HG03196 (cell line): ENCODE measurements at regions not wholly inside any gene's neighbourhood (a gene's known extent, or its start where the extent isn't known, plus 50 kb on each side); places are given as distances from the start of the nearest gene placed in this dataset.
"Not testable (repeated sequence)": the region's sequence is repeated elsewhere in the genome, so short reads cannot be mapped to it uniquely, and the experiment has no call there.

ENCODE experiments used
- ATAC-seq: cut with Tn5 transposase; IDR thresholded peaks from one replicate; pipeline ENCODE4 v1.9.1; 2021; ENCODE audit not compliant: unreplicated experiment

- ATAC-seq: no peak
Observed at GRCh38 chr12:83800022-83800421, 1112.6 kb downstream of the SLC6A15 start.

- no peak for ATAC-seq
Observed at GRCh38 chr12:83796531-83796930, 1109.8 kb downstream of the TMTC2 start.

- no peak for ATAC-seq
Observed at GRCh38 chr12:83793616-83794015, 1106.9 kb downstream of the TMTC2 start.

GRCh38 chr12:83784298-83784890, 1097.7 kb downstream of the TMTC2 start:
- no peak for ATAC-seq

- no peak for ATAC-seq
Observed at GRCh38 chr12:83779526-83779925, 1092.8 kb downstream of the TMTC2 start.

- ATAC-seq: no peak
Observed at GRCh38 chr12:83769151-83769550, 1082.4 kb downstream of the TMTC2 start.

- no peak for ATAC-seq
Observed at GRCh38 chr12:83767723-83768122, 1081.0 kb downstream of the TMTC2 start.

- ATAC-seq: no peak
Observed at GRCh38 chr12:83763425-83763824, 1076.7 kb downstream of the TMTC2 start.

- no peak for ATAC-seq
Observed at GRCh38 chr12:83759906-83760305, 1073.2 kb downstream of the TMTC2 start.

- ATAC-seq: no peak
Observed at GRCh38 chr12:83758888-83759631, 1072.4 kb downstream of the TMTC2 start.

- no peak for ATAC-seq
Observed at GRCh38 chr12:83753904-83754303, 1067.2 kb downstream of the TMTC2 start.

- no peak for ATAC-seq
Observed at GRCh38 chr12:83753205-83753604, 1066.5 kb downstream of the TMTC2 start.

- ATAC-seq: no peak
Observed at GRCh38 chr12:83739607-83740006, 1052.9 kb downstream of the TMTC2 start.

- ATAC-seq: no peak
Observed at GRCh38 chr12:83710851-83711250, 1024.1 kb downstream of the TMTC2 start.

- ATAC-seq: no peak
Observed at GRCh38 chr12:83709899-83710298, 1023.2 kb downstream of the TMTC2 start.

- no peak for ATAC-seq
Observed at GRCh38 chr12:83700838-83701237, 1014.1 kb downstream of the TMTC2 start.

GRCh38 chr12:83696311-83696710, 1009.6 kb downstream of the TMTC2 start:
- ATAC-seq: not testable (repeated sequence)

- ATAC-seq: no peak
Observed at GRCh38 chr12:83691730-83692129, 1005.0 kb downstream of the TMTC2 start.

- ATAC-seq: no peak
Observed at GRCh38 chr12:83690465-83690864, 1003.8 kb downstream of the TMTC2 start.

GRCh38 chr12:83689333-83689732, 1002.6 kb downstream of the TMTC2 start:
- no peak for ATAC-seq

- ATAC-seq: no peak
Observed at GRCh38 chr12:83676781-83677295, 990.1 kb downstream of the TMTC2 start.

- ATAC-seq: no peak
Observed at GRCh38 chr12:83666690-83667089, 980.0 kb downstream of the TMTC2 start.
